ENCODE measurements at regions not wholly inside any gene's neighbourhood (a gene's known extent, or its start where the extent isn't known, plus 50 kb on each side); places are given as distances from the start of the nearest gene placed in this dataset.

DNA sequence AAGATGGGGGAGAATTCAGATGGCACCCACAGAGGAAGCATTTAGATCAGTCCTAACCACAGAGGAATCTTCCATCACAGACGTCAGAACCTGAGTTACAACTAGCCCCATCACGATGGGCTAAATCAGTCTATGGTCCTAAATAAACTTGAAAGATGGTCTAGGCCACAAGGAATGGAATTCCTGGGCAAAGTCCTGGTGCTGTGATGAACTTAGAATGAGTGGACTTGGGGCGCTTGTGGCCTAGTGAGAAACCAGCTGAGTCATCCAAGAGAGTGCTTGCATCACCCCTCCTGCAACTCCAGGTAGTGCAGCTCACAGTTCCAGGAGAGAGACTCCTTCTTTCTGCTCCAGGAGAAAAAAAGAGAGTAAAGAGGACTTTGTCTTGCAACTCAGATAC is 722.9 kb upstream of the RGMB start:
- H3K4me3 ChIP-seq (ENCODE audit: low read length) = no peak overlapping the region
- no CpG with 5 or more reads among the region's 3 CpGs for WGBS (ENCODE audit: insufficient coverage, insufficient read length)

DNA sequence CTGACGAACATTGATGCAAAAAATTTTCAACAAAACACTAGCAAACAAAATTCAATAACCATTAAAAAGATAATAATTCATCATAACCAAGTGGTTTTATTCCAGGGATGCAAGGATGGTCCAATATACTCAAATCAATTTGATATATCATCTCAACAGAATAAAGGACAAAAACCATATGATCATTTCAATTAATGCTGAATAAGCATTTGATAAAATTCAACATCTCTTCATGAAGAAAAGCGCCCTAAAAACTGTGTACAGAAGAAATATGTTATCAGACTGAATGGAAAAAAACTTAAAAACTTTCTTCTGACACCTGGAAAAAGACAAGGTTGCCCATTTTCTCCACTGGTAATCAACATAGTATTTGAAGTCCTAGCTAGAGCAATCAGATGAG is 720.3 kb upstream of the RGMB start:
- no CpG with 5 or more reads among the region's 2 CpGs for WGBS (ENCODE audit: insufficient coverage, insufficient read length)
- Histone ChIP-seq H3K4me1 (ENCODE audit: control insufficient read depth, insufficient read depth, low read length) (no peaks in the 10 kb centered on the region), H3K36me3 (ENCODE audit: control insufficient read depth, insufficient read depth, low read length) (no peaks in the 10 kb centered on the region), H3K4me3 (ENCODE audit: low read length) (no peak overlapping the region), H3K9me3 (ENCODE audit: control insufficient read depth, insufficient read depth, low read length) (no peaks in the 10 kb centered on the region), H3K27ac (ENCODE audit: low read length) (no peak overlapping the region), H3K27me3 (ENCODE audit: control insufficient read depth, insufficient read depth, low read length) (no peaks in the 10 kb centered on the region)
- DNase-seq (ENCODE audit: low read depth, low spot score) = no peak

More for the DNA sequence above, 722.9 kb upstream of the RGMB start:
- no peaks in the 10 kb centered on the region for H3K36me3 ChIP-seq (ENCODE audit: control insufficient read depth, insufficient read depth, low read length)
- no peak overlapping the region for H3K27ac ChIP-seq (ENCODE audit: low read length)
- H3K4me1 ChIP-seq (ENCODE audit: control insufficient read depth, insufficient read depth, low read length) = no peaks in the 10 kb centered on the region
- DNase-seq (ENCODE audit: low read depth, low spot score) = no peak
- no peaks in the 10 kb centered on the region for H3K9me3 ChIP-seq (ENCODE audit: control insufficient read depth, insufficient read depth, low read length)
- H3K27me3 ChIP-seq (ENCODE audit: control insufficient read depth, insufficient read depth, low read length) = no peaks in the 10 kb centered on the region

DNA sequence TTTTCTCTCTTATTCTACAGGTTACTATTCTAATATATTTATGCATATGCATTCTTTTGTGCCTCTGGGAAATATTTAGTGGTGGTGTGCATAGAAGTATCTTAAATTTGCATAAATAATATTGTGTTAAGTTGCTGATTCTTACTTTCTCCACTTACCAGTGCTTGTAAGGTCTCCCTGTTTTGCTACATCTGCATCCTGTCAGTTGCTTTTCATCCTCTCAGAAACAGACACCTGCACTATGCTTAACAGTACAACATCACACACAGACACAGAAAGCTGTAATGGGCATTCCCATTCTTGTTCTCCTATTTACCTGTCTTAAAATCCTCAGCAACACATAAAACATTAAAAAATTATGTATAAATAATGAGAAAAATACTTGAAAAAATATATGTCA is 713.3 kb upstream of the RGMB start:
- H3K4me1 ChIP-seq (ENCODE audit: control insufficient read depth, insufficient read depth, low read length) = no peaks in the 10 kb centered on the region
- no peak for DNase-seq (ENCODE audit: low read depth, low spot score)
- H3K4me3 ChIP-seq (ENCODE audit: low read length) = no peak overlapping the region
- no peaks in the 10 kb centered on the region for H3K27me3 ChIP-seq (ENCODE audit: control insufficient read depth, insufficient read depth, low read length)
- H3K27ac ChIP-seq (ENCODE audit: low read length) = no peak overlapping the region
- H3K9me3 ChIP-seq (ENCODE audit: control insufficient read depth, insufficient read depth, low read length) = no peaks in the 10 kb centered on the region
- no peaks in the 10 kb centered on the region for H3K36me3 ChIP-seq (ENCODE audit: control insufficient read depth, insufficient read depth, low read length)

DNA sequence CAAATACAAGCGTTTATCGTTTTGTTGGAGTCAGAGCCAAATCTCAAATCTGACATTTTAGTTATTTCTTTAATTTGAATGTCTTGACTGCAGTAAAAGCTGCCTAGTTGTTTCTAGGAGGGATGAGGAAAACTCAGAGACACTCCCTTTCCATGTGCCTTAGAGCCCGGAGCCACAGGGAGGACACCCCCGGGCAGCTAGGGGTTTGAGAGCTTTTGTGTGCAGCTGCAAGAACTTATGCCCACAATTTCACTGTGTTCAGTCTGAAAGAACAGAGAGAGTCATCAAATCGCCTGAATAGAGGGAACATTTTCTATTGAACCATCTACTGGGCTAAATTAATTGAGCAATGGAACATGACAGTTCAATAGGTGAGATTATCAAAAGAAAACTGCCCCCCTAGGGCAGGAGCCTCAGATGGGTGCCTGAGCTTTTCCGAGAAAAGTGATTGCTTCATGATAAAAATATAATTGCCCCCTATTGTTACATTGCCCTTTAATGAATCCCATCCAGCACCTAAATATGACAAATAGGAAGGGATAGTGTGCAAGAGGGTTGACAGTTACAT is 709.3 kb upstream of the RGMB start:
- no peak for DNase-seq (ENCODE audit: low read depth, low spot score)
- no peak overlapping the region for H3K27ac ChIP-seq (ENCODE audit: low read length)

DNA sequence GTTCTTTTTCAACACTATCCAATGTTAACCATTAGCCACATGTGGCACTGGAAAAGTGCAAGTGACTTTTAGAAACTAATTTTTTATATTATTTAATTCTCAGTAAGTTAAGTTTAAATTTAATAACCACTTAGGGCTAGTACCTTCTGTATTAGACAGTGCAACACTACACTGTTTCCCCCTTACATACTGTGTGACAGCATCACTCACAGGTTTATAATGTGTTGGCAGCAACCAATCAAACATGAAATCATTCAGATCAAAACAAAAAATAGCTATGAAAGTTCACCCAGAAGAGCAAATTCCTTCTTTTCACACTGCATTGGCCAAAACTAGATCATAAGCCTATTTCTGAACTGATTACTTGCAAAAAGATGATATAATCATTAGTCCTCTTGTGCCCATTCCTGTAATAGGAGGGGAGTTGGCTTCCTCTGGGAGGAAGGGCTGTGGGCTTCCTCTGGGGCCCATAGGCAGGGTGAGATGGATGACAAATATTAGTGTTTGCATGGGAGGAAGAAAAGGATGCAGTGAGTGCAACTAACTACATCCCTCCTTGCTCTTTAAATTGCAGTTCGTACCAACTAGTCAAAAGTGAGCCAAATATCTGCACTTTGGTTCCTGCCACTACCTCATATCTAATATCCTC is 708.1 kb upstream of the RGMB start:
- WGBS (ENCODE audit: insufficient coverage, insufficient read length) = no CpG with 5 or more reads among the region's 1 CpG
- Histone ChIP-seq H3K4me1 (ENCODE audit: control insufficient read depth, insufficient read depth, low read length) (no peaks in the 10 kb centered on the region), H3K27ac (ENCODE audit: low read length) (no peak overlapping the region), H3K4me3 (ENCODE audit: low read length) (no peak overlapping the region), H3K36me3 (ENCODE audit: control insufficient read depth, insufficient read depth, low read length) (no peaks in the 10 kb centered on the region), H3K27me3 (ENCODE audit: control insufficient read depth, insufficient read depth, low read length) (no peaks in the 10 kb centered on the region), H3K9me3 (ENCODE audit: control insufficient read depth, insufficient read depth, low read length) (no peaks in the 10 kb centered on the region)
- DNase-seq (ENCODE audit: low read depth, low spot score) = no peak

More for the DNA sequence above, 709.3 kb upstream of the RGMB start:
- Histone ChIP-seq H3K4me1 (ENCODE audit: control insufficient read depth, insufficient read depth, low read length) (no peaks in the 10 kb centered on the region), H3K36me3 (ENCODE audit: control insufficient read depth, insufficient read depth, low read length) (no peaks in the 10 kb centered on the region), H3K9me3 (ENCODE audit: control insufficient read depth, insufficient read depth, low read length) (no peaks in the 10 kb centered on the region), H3K4me3 (ENCODE audit: low read length) (no peak overlapping the region), H3K27me3 (ENCODE audit: control insufficient read depth, insufficient read depth, low read length) (no peaks in the 10 kb centered on the region)
- no CpG with 5 or more reads among the region's 6 CpGs for WGBS (ENCODE audit: insufficient coverage, insufficient read length)

DNA sequence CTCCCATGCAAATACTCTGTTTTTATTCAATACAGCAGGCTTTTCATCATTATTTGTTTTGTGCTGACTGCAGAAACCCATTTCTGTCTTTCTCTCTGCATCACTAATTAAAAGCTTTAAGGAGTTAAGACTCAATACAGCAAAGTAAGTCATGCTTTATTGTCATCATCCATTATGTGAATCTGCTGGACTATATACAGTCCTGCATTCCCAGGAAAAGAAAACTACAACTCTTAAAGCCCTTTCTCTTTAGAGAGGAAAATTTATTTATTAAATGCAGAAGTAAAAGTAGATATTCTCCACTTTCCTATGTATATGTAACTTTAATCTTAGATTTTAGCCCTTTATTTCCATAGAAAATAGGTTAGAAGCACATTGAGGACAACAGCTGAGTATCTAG is 706.6 kb upstream of the RGMB start:
- no peak overlapping the region for H3K27ac ChIP-seq (ENCODE audit: low read length)

DNA sequence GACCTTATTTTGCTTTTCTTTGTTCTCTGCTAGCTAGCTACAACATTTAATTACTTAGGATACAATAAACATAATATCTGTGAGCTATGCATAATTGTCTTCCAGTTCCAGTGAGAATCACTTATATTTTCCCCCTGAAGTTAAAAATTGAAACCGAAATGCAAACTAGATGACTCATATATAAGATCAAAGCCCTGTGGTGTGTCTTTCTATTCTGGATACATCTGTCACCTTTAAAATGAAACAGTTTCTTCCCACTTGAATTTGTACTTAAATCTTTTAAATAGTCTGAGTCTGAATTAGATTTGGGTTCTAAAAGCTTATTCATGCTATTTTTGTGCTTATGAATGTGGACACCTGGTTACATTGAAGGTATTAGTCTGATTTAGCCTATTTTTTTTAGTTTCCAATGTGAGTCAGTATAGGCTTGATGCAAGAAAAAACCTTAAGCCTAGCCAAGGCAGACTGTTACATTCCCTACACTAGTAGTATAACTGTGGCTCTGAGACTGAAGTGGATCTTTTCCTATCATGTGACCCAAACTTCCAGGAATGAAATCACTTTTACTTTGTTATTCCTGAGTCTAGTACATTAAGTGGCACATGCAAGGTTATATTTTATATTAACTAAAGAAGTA is 703.5 kb upstream of the RGMB start:
- DNase-seq (ENCODE audit: low read depth, low spot score) = no peak
- no peaks in the 10 kb centered on the region for H3K36me3 ChIP-seq (ENCODE audit: control insufficient read depth, insufficient read depth, low read length)
- H3K4me1 ChIP-seq (ENCODE audit: control insufficient read depth, insufficient read depth, low read length) = no peaks in the 10 kb centered on the region
- no peak overlapping the region for H3K4me3 ChIP-seq (ENCODE audit: low read length)
- H3K9me3 ChIP-seq (ENCODE audit: control insufficient read depth, insufficient read depth, low read length) = no peaks in the 10 kb centered on the region
- no peak overlapping the region for H3K27ac ChIP-seq (ENCODE audit: low read length)
- no CpG with 5 or more reads among the region's 1 CpG for WGBS (ENCODE audit: insufficient coverage, insufficient read length)
- no peaks in the 10 kb centered on the region for H3K27me3 ChIP-seq (ENCODE audit: control insufficient read depth, insufficient read depth, low read length)

More for the DNA sequence above, 706.6 kb upstream of the RGMB start:
- no peaks in the 10 kb centered on the region for H3K27me3 ChIP-seq (ENCODE audit: control insufficient read depth, insufficient read depth, low read length)
- H3K9me3 ChIP-seq (ENCODE audit: control insufficient read depth, insufficient read depth, low read length) = no peaks in the 10 kb centered on the region
- DNase-seq (ENCODE audit: low read depth, low spot score) = no peak
- H3K36me3 ChIP-seq (ENCODE audit: control insufficient read depth, insufficient read depth, low read length) = no peaks in the 10 kb centered on the region
- no peak overlapping the region for H3K4me3 ChIP-seq (ENCODE audit: low read length)
- no peaks in the 10 kb centered on the region for H3K4me1 ChIP-seq (ENCODE audit: control insufficient read depth, insufficient read depth, low read length)

DNA sequence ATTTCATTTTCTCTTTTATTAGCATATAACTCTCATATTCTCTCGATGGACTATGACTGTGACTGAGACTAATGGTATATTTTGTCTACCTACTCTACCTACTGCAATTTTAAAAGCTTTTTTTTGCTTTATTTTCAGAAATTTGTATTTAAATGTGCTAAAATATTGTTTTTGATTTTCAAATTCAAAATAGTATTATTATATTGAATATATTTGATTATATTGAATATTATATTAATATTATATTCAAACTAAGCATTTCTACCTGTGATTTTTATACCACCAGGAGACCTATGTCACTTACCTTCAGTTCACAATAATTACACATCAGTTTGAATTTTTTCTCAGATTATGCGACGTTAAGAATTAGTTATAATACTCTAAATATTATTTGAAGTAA is 700.5 kb upstream of the RGMB start:
- no peaks in the 10 kb centered on the region for H3K27me3 ChIP-seq (ENCODE audit: control insufficient read depth, insufficient read depth, low read length)
- H3K4me3 ChIP-seq (ENCODE audit: low read length) = no peak overlapping the region
- H3K27ac ChIP-seq (ENCODE audit: low read length) = no peak overlapping the region
- H3K9me3 ChIP-seq (ENCODE audit: control insufficient read depth, insufficient read depth, low read length) = no peaks in the 10 kb centered on the region
- no peak for DNase-seq (ENCODE audit: low read depth, low spot score)
- no peaks in the 10 kb centered on the region for H3K4me1 ChIP-seq (ENCODE audit: control insufficient read depth, insufficient read depth, low read length)
- no peaks in the 10 kb centered on the region for H3K36me3 ChIP-seq (ENCODE audit: control insufficient read depth, insufficient read depth, low read length)
- WGBS (ENCODE audit: insufficient coverage, insufficient read length) = no CpG with 5 or more reads among the region's 3 CpGs

DNA sequence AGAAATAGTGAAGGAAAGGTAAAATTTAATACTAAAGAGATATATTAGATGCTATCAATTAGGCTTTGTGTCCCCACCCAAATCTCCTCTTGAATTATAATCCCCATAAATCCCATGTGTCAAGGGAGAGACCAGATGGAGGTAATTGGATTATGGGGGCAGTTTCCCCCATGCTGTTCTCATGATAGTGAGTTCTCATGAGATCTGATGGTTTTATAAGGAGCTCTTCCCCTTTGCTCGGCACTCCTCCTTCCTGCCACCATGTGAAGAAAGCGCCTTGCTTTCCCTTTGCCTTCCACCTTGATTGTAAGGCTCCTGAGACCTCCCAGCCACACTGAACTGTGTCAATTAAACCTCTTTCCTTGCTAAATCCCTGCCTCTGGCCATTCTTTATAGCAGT is 697.0 kb upstream of the RGMB start:
- H3K4me3 ChIP-seq (ENCODE audit: low read length) = no peak overlapping the region
- no peaks in the 10 kb centered on the region for H3K36me3 ChIP-seq (ENCODE audit: control insufficient read depth, insufficient read depth, low read length)
- DNase-seq (ENCODE audit: low read depth, low spot score) = no peak
- no peaks in the 10 kb centered on the region for H3K27me3 ChIP-seq (ENCODE audit: control insufficient read depth, insufficient read depth, low read length)
- no peaks in the 10 kb centered on the region for H3K4me1 ChIP-seq (ENCODE audit: control insufficient read depth, insufficient read depth, low read length)
- no peaks in the 10 kb centered on the region for H3K9me3 ChIP-seq (ENCODE audit: control insufficient read depth, insufficient read depth, low read length)
- no CpG with 5 or more reads among the region's 2 CpGs for WGBS (ENCODE audit: insufficient coverage, insufficient read length)
- H3K27ac ChIP-seq (ENCODE audit: low read length) = no peak overlapping the region

DNA sequence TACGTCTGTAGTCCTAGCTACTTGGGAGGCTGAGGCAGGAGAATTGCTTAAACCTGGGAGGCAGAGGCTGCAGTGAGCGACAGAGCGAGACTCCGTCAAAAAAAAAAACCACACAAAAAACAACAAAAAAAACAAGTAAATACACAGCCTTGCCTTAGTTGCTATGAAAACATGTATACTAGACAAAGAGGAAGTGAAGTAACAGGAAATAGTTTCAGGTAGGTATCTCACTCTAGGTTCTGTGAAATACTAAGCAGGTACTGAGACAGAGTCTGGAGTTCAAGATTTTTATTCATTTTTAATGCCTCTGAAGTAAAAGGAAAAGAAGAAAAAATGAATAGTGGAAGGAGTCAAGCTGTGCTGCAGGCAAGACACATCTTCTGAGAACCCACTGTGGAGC is 687.9 kb upstream of the RGMB start:
- no CpG with 5 or more reads among the region's 4 CpGs for WGBS (ENCODE audit: insufficient coverage, insufficient read length)
- Histone ChIP-seq H3K4me3 (ENCODE audit: low read length) (no peak overlapping the region), H3K36me3 (ENCODE audit: control insufficient read depth, insufficient read depth, low read length) (no peaks in the 10 kb centered on the region), H3K4me1 (ENCODE audit: control insufficient read depth, insufficient read depth, low read length) (no peaks in the 10 kb centered on the region), H3K27ac (ENCODE audit: low read length) (no peak overlapping the region), H3K27me3 (ENCODE audit: control insufficient read depth, insufficient read depth, low read length) (no peaks in the 10 kb centered on the region), H3K9me3 (ENCODE audit: control insufficient read depth, insufficient read depth, low read length) (no peaks in the 10 kb centered on the region)
- no peak for DNase-seq (ENCODE audit: low read depth, low spot score)

DNA sequence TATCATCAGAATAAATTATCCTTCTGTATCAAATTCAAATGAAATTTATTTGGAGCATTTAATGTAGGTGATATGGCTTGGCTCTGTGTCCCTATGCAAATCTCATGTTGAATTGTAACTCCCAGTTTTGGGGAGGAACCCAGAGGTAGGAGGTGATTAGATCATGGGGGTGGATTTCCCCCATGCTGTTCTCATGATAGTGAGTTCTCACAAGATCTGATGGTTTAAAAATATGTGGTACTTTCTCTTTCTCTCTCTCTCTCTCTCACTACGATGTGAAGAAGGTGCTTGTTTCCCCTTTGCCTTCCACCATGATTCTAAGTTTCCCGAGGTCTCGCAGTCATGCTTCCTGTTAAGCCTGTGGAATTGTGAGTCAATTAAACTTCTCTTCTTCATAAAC is 678.4 kb upstream of the RGMB start:
- no peaks in the 10 kb centered on the region for H3K36me3 ChIP-seq (ENCODE audit: control insufficient read depth, insufficient read depth, low read length)
- DNase-seq (ENCODE audit: low read depth, low spot score) = no peak
- no peak overlapping the region for H3K27ac ChIP-seq (ENCODE audit: low read length)
- no peak overlapping the region for H3K4me3 ChIP-seq (ENCODE audit: low read length)
- no peaks in the 10 kb centered on the region for H3K9me3 ChIP-seq (ENCODE audit: control insufficient read depth, insufficient read depth, low read length)
- H3K4me1 ChIP-seq (ENCODE audit: control insufficient read depth, insufficient read depth, low read length) = no peaks in the 10 kb centered on the region
- H3K27me3 ChIP-seq (ENCODE audit: control insufficient read depth, insufficient read depth, low read length) = no peaks in the 10 kb centered on the region
- WGBS (ENCODE audit: insufficient coverage, insufficient read length) = no CpG with 5 or more reads among the region's 3 CpGs
